HFF-Myc (cell line): ENCODE measurements at regions not wholly inside any gene's neighbourhood (a gene's known extent, or its start where the extent isn't known, plus 50 kb on each side); places are given as distances from the start of the nearest gene placed in this dataset.

Experiments
- DNase-seq: peaks from one replicate; pipeline ENCODE4 v3.0.0-alpha.2; 2011; ENCODE audit warnings: low read depth; ENCODE audit errors: extremely low read depth
- H3K4me3 ChIP-seq: replicated peaks from 2 replicates; pipeline ENCODE4 v1.5.1; 2011; ENCODE audit warnings: low read depth, mild to moderate bottlenecking, control low read depth, low read length
- CTCF ChIP-seq: IDR thresholded peaks from 2 replicates; pipeline ENCODE4 v1.5.1; 2012; ENCODE audit warnings: mild to moderate bottlenecking, low read depth, low read length, control low read depth; ENCODE audit errors: missing control alignments

DNA sequence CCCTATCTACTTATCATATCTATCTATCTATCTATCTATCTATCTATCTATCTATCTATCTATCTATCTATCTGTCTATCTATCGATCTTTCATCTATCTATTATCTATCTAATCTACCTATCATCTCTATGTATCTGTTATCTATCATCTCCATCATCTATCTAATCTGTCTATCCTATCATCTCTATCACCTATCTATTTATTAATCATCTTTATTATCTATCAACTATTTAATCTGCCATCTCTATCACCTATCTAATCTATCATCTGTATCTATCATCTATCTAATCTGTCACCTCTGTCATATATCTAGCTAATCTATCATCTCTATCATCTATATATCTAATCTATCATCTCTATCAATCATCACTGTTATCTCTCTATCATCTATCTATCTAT, 736.3 kb downstream of the TYW1 start:
- H3K4me3 ChIP-seq: no peak overlapping the region
- no peak for DNase-seq
- TF ChIP-seq CTCF: no peak

- TF ChIP-seq CTCF: no peak
- H3K4me3 ChIP-seq: no peak overlapping the region
- no peak for DNase-seq
Observed at GRCh38 chr7:67738145-67738544, 741.5 kb downstream of the TYW1 start.

DNA sequence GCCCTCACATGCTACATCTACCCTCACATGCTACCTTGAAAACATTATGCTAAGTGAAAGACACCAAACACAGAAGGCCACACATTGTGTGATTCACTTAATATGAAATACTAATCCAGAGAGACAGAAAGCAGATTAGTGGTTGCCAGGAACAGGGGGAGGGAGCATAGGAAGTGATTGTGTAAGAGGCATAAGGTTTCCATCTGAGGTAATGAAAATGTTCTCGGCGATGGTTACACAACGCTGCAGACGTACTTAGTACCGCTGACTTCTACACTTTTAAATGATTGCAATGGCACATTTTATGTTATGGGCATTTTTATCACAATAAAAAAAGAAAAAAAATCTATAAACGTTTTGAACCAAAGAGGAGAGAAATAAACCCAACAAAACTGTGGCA, 742.3 kb downstream of the TYW1 start:
- no peak overlapping the region for H3K4me3 ChIP-seq
- TF ChIP-seq CTCF: no peak
- DNase-seq: no peak

GRCh38 chr7:67743501-67743900, 746.9 kb downstream of the TYW1 start:
- no peak for TF ChIP-seq CTCF
- no peak overlapping the region for H3K4me3 ChIP-seq
- no peak for DNase-seq

DNA sequence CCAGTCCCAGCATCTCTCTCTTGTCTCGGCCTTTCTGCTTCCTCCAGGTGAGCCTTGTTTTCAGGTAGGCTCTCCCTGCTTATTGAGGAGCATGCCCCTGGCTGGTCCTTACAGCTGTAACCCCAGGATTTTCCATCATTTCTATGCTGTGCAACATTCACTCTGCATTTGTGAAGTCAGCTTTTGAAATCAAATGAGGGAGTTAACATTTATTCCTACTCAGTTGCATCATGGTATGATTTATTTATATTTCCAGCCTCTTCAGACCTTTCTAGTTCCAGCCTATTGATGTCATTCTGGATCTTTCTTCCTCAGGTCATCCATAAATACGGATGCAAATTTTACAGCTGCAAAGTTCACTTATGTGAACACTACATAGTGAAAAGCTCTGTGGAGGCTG, 755.6 kb downstream of the TYW1 start:
- no peak overlapping the region for H3K4me3 ChIP-seq
- no peak for DNase-seq
- no peak for TF ChIP-seq CTCF

DNA sequence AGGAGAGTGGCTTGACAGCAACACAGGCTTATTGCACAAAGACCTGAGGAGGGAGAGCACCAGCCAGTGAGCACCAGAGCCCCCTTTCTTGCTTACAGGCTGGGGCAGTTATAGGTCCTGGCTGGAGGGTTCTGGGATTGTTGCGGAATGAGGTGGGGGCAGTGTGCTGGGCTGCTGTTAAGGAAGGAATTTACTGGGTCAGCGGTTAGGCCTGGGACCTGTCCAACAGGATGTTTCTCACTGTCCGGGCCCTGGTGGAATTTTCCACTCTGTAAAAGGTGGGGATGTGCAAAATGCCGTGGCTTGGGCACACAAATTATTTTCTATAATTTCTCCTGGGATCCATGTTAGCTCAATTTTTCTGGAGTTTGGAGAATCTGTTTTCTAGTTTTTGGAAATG, 757.3 kb downstream of the TYW1 start:
- no peak for TF ChIP-seq CTCF
- H3K4me3 ChIP-seq: no peak overlapping the region
- DNase-seq: no peak

- no peak for TF ChIP-seq CTCF
- H3K4me3 ChIP-seq: no peak overlapping the region
- DNase-seq: no peak
Observed at GRCh38 chr7:67754651-67755050, 758.0 kb downstream of the TYW1 start.
